ENCODE measurements at regions not wholly inside any gene's neighbourhood (a gene's known extent, or its start where the extent isn't known, plus 50 kb on each side); places are given as distances from the start of the nearest gene placed in this dataset.

- H3K4me1 ChIP-seq (ENCODE audit: insufficient read depth, low read length): no peaks in the 10 kb centered on the region
- H3K36me3 ChIP-seq (ENCODE audit: insufficient read depth, low read depth, low read length): no peaks in the 10 kb centered on the region
- no peak overlapping the region for H3K4me3 ChIP-seq (ENCODE audit: low read length)
- no peak overlapping the region for H3K27ac ChIP-seq (ENCODE audit: low read length)
- no peak overlapping the region for H3K9ac ChIP-seq (ENCODE audit: low read depth, low read length)
- no peaks in the 10 kb centered on the region for H3K9me3 ChIP-seq (ENCODE audit: insufficient read depth, low read depth, low read length)
- no peaks in the 10 kb centered on the region for H3K27me3 ChIP-seq (ENCODE audit: insufficient read depth, low read length)
Observed at GRCh38 chr22:46093796-46094195, 56.5 kb upstream of the PPARA start.

GRCh38 chr22:46094676-46095075 lies 55.6 kb upstream of the PPARA start:
- Histone ChIP-seq H3K27me3 (ENCODE audit: insufficient read depth, low read length) (no peaks in the 10 kb centered on the region), H3K4me1 (ENCODE audit: insufficient read depth, low read length) (no peaks in the 10 kb centered on the region), H3K36me3 (ENCODE audit: insufficient read depth, low read depth, low read length) (no peaks in the 10 kb centered on the region), H3K9ac (ENCODE audit: low read depth, low read length) (no peak overlapping the region), H3K27ac (ENCODE audit: low read length) (no peak overlapping the region), H3K4me3 (ENCODE audit: low read length) (no peak overlapping the region), H3K9me3 (ENCODE audit: insufficient read depth, low read depth, low read length) (no peaks in the 10 kb centered on the region)

- no peaks in the 10 kb centered on the region for H3K27me3 ChIP-seq (ENCODE audit: insufficient read depth, low read length)
- H3K36me3 ChIP-seq (ENCODE audit: insufficient read depth, low read depth, low read length): no peaks in the 10 kb centered on the region
- H3K9ac ChIP-seq (ENCODE audit: low read depth, low read length): no peak overlapping the region
- no peak overlapping the region for H3K4me3 ChIP-seq (ENCODE audit: low read length)
- no peak overlapping the region for H3K27ac ChIP-seq (ENCODE audit: low read length)
- no peaks in the 10 kb centered on the region for H3K9me3 ChIP-seq (ENCODE audit: insufficient read depth, low read depth, low read length)
- no peaks in the 10 kb centered on the region for H3K4me1 ChIP-seq (ENCODE audit: insufficient read depth, low read length)
Observed at GRCh38 chr22:46096051-46096450, 54.3 kb upstream of the PPARA start.

- Histone ChIP-seq H3K9me3 (ENCODE audit: insufficient read depth, low read depth, low read length) (no peaks in the 10 kb centered on the region), H3K27me3 (ENCODE audit: insufficient read depth, low read length) (no peaks in the 10 kb centered on the region), H3K4me3 (ENCODE audit: low read length) (no peak overlapping the region), H3K9ac (ENCODE audit: low read depth, low read length) (no peak overlapping the region), H3K36me3 (ENCODE audit: insufficient read depth, low read depth, low read length) (no peaks in the 10 kb centered on the region), H3K4me1 (ENCODE audit: insufficient read depth, low read length) (no peaks in the 10 kb centered on the region), H3K27ac (ENCODE audit: low read length) (no peak overlapping the region)
Observed at GRCh38 chr22:46096706-46097230, 53.6 kb upstream of the PPARA start.

GRCh38 chr22:46097268-46097900 lies 52.9 kb upstream of the PPARA start:
- H3K9ac ChIP-seq (ENCODE audit: low read depth, low read length): no peak overlapping the region
- H3K27ac ChIP-seq (ENCODE audit: low read length): no peak overlapping the region
- no peaks in the 10 kb centered on the region for H3K36me3 ChIP-seq (ENCODE audit: insufficient read depth, low read depth, low read length)
- H3K27me3 ChIP-seq (ENCODE audit: insufficient read depth, low read length): no peaks in the 10 kb centered on the region
- H3K9me3 ChIP-seq (ENCODE audit: insufficient read depth, low read depth, low read length): no peaks in the 10 kb centered on the region
- H3K4me3 ChIP-seq (ENCODE audit: low read length): no peak overlapping the region
- H3K4me1 ChIP-seq (ENCODE audit: insufficient read depth, low read length): no peaks in the 10 kb centered on the region

- H3K36me3 ChIP-seq (ENCODE audit: insufficient read depth, low read depth, low read length): no peaks in the 10 kb centered on the region
- H3K4me1 ChIP-seq (ENCODE audit: insufficient read depth, low read length): no peaks in the 10 kb centered on the region
Observed at GRCh38 chr22:46098525-46099475, 51.5 kb upstream of the PPARA start.

GRCh38 chr22:46099740-46100139 lies 50.6 kb upstream of the PPARA start:
- Histone ChIP-seq H3K9me3 (ENCODE audit: insufficient read depth, low read depth, low read length) (no peaks in the 10 kb centered on the region), H3K27ac (ENCODE audit: low read length) (no peak overlapping the region), H3K9ac (ENCODE audit: low read depth, low read length) (no peak overlapping the region), H3K4me1 (ENCODE audit: insufficient read depth, low read length) (no peaks in the 10 kb centered on the region), H3K36me3 (ENCODE audit: insufficient read depth, low read depth, low read length) (no peaks in the 10 kb centered on the region), H3K27me3 (ENCODE audit: insufficient read depth, low read length) (no peaks in the 10 kb centered on the region), H3K4me3 (ENCODE audit: low read length) (no peak overlapping the region)

More at GRCh38 chr22:46098525-46099475, 51.5 kb upstream of the PPARA start:
- H3K9me3 ChIP-seq (ENCODE audit: insufficient read depth, low read depth, low read length): no peaks in the 10 kb centered on the region
- no peak overlapping the region for H3K9ac ChIP-seq (ENCODE audit: low read depth, low read length)
- no peaks in the 10 kb centered on the region for H3K27me3 ChIP-seq (ENCODE audit: insufficient read depth, low read length)
- no peak overlapping the region for H3K27ac ChIP-seq (ENCODE audit: low read length)
- H3K4me3 ChIP-seq (ENCODE audit: low read length): no peak overlapping the region

GRCh38 chr22:46100401-46101105 lies 49.8 kb upstream of the PPARA start:
- Histone ChIP-seq H3K36me3 (ENCODE audit: insufficient read depth, low read depth, low read length) (no peaks in the 10 kb centered on the region), H3K9me3 (ENCODE audit: insufficient read depth, low read depth, low read length) (no peaks in the 10 kb centered on the region), H3K27me3 (ENCODE audit: insufficient read depth, low read length) (no peaks in the 10 kb centered on the region), H3K27ac (ENCODE audit: low read length) (no peak overlapping the region), H3K4me1 (ENCODE audit: insufficient read depth, low read length) (no peaks in the 10 kb centered on the region), H3K9ac (ENCODE audit: low read depth, low read length) (no peak overlapping the region), H3K4me3 (ENCODE audit: low read length) (no peak overlapping the region)

All from iPS-20b (cell line).